ENCODE measurements at regions not wholly inside any gene's neighbourhood (a gene's known extent, or its start where the extent isn't known, plus 50 kb on each side); places are given as distances from the start of the nearest gene placed in this dataset.

DNA sequence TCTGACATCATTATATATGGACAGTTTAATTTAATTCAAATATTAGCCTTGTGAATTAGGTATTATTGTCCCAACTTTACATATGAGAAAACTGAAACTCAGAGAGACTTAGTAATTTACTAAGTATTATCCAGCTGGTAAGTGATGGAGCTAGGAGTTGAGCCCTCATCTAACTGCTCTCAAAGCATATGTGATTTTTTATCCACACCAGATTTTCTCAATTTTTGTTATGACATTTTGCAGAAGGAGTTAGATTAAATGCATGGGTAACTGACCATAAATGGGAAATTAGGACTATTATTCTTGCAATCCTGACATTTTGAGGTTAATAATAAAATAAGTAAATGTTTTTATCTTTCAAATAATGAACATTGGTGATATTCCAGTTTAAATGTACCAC lies 778.3 kb upstream of the SORCS1 start:
- H3K9me3 ChIP-seq, result no peaks in the 10 kb centered on the region
- TF ChIP-seq, protein P1, sequence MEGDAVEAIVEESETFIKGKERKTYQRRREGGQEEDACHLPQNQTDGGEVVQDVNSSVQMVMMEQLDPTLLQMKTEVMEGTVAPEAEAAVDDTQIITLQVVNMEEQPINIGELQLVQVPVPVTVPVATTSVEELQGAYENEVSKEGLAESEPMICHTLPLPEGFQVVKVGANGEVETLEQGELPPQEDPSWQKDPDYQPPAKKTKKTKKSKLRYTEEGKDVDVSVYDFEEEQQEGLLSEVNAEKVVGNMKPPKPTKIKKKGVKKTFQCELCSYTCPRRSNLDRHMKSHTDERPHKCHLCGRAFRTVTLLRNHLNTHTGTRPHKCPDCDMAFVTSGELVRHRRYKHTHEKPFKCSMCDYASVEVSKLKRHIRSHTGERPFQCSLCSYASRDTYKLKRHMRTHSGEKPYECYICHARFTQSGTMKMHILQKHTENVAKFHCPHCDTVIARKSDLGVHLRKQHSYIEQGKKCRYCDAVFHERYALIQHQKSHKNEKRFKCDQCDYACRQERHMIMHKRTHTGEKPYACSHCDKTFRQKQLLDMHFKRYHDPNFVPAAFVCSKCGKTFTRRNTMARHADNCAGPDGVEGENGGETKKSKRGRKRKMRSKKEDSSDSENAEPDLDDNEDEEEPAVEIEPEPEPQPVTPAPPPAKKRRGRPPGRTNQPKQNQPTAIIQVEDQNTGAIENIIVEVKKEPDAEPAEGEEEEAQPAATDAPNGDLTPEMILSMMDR (IDR thresholded peaks at IDR 0.05), result no peak
- no peaks in the 10 kb centered on the region for H3K36me3 ChIP-seq (ENCODE audit: low read depth)

DNA sequence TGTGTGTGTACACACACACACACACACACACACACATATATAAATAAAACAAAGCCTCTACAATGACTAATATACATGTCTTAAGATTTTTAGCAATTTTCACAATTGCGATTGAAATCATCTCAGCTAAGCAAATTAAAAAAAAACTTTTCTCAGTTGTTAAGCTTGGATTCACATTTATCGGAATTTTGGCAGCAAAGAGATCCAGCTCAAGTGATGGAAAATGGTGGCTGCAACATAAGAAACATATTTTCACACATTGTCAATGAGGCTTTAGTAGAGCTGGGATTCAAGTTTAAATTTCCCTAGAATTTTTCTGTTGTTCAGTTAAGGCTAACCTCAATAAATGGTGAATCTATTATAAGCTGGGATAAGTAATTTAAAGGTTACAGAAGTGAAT lies 768.6 kb upstream of the SORCS1 start:
- no peaks in the 10 kb centered on the region for H3K36me3 ChIP-seq (ENCODE audit: low read depth)
- TF ChIP-seq, protein P1 (IDR thresholded peaks at IDR 0.05), result no peak
- H3K4me1 ChIP-seq (ENCODE audit: low read depth), result no peaks in the 10 kb centered on the region
- no peak for DNase-seq
- intact Hi-C loops (cut with DNase I, micrococcal nuclease), result no loop called here
- H3K9me3 ChIP-seq, result no peaks in the 10 kb centered on the region
- no peak overlapping the region for H3K4me3 ChIP-seq
- no peak for ATAC-seq

More for the DNA sequence above, 778.3 kb upstream of the SORCS1 start:
- DNase-seq (no peak), ATAC-seq (no peak)
- Histone ChIP-seq H3K4me1 (ENCODE audit: low read depth) (no peaks in the 10 kb centered on the region), H3K4me3 (no peak overlapping the region)
- intact Hi-C loops (cut with DNase I, micrococcal nuclease), result no loop called here

DNA sequence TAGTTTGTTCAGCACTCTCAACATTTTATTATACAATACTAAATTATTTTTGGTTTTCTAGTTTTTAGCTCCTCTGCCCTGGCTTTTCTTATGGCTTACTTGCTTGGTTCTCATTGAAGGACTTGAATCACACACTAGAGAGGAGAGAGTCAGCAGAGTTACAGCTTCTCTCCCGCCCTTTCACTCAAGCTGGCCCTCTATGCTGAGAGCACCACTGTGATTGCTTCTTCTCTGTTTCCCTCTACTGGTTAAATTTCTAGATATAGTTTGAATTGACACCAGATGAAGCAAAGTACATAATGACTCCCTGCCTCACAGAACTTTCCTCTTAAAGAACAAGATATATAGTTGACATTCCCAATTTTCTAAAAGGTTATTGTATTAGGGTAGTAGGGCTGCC lies 767.3 kb upstream of the SORCS1 start:
- TF ChIP-seq, protein P1 (IDR thresholded peaks at IDR 0.05), result no peak
- intact Hi-C loops (cut with DNase I, micrococcal nuclease), result no loop called here

DNA sequence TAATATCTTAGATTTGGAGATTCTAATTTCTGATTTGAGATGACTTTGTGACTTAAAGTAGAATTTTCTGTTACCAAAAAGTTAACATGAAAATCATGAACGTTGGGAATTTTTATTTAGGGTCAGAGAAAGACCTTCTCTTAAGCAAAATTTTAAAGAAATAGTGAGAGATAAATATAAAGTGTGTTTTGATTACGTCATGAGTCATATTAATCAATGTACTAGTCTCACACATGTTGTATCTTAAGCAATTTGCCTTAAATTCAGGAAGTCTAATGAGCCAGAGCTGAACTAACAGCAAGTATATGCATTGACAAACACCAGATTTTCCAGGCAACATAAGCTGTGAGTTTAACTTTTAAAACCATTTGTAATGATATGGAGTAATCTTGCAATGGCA lies 765.5 kb upstream of the SORCS1 start:
- Histone ChIP-seq H3K36me3 (ENCODE audit: low read depth) (no peaks in the 10 kb centered on the region), H3K4me1 (ENCODE audit: low read depth) (no peaks in the 10 kb centered on the region), H3K9me3 (no peaks in the 10 kb centered on the region), H3K4me3 (no peak overlapping the region)
- intact Hi-C loops (cut with DNase I, micrococcal nuclease), result no loop called here
- TF ChIP-seq, protein P1 (IDR thresholded peaks at IDR 0.05), result no peak
- ATAC-seq (no peak), DNase-seq (no peak)

More for the DNA sequence above, 767.3 kb upstream of the SORCS1 start:
- Histone ChIP-seq H3K4me1 (ENCODE audit: low read depth) (no peaks in the 10 kb centered on the region), H3K4me3 (no peak overlapping the region), H3K9me3 (no peaks in the 10 kb centered on the region), H3K36me3 (ENCODE audit: low read depth) (no peaks in the 10 kb centered on the region)
- no peak for ATAC-seq
- no peak for DNase-seq

DNA sequence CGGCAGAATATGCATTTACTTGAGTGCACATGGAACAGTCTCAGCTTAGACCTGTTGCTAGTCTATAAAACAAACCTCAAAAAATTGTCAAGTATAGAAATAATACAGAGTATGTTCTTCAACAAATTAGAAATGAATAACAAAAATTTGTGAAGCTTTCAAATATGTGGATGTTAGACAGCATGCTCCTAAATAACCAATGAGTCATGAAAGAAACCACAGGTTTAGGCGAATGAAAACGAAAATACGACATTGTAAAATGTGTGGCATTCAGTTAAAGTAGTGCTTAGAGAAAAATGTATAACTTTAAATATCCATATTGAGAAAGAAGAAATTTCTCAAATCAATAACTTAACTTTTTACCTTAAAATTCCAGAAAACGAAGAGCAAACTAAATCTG lies 760.0 kb upstream of the SORCS1 start:
- Histone ChIP-seq H3K36me3 (ENCODE audit: low read depth) (no peaks in the 10 kb centered on the region), H3K4me3 (no peak overlapping the region), H3K4me1 (ENCODE audit: low read depth) (no peaks in the 10 kb centered on the region), H3K9me3 (no peaks in the 10 kb centered on the region)
- ATAC-seq (no peak), DNase-seq (no peak)
- intact Hi-C loops (cut with DNase I, micrococcal nuclease), result no loop called here
- TF ChIP-seq, protein P1 (IDR thresholded peaks at IDR 0.05), result no peak

DNA sequence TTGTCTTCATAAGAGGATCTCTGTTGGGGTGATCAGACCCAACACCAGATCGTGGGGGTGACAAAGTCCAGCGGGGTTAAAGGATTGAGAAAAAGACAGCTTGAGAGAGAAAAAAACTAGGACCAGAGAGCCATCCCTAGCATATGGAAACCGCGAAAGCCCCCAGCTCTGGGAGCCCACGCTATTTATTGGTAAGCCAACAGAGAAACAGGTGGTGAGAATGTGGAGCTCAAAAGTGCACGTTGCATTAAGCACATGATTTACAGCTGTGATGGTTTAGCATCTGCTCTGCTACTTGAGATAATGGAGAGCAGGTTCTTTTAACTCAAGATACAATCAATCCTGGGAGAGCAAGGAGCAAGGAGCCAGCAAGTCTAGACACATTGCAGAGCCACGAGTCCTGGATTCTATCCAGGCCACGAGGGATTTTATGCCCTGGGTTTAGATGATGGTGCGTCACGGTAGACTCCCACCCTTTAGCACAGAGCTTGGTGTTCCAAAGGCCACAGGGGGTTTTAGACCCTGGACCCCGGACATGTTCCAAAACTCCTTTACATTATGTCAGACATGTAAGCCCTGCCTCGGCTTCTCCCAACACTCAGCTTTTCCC lies 755.2 kb upstream of the SORCS1 start:
- TF ChIP-seq, protein P1 (IDR thresholded peaks at IDR 0.05), result no peak
- DNase-seq, result no peak
- intact Hi-C loops (cut with DNase I, micrococcal nuclease), result no loop called here
- H3K4me1 ChIP-seq (ENCODE audit: low read depth), result peaks cover 4% of the 10 kb centered on the region
- H3K4me3 ChIP-seq, result no peak overlapping the region
- ATAC-seq, result no peak
- H3K9me3 ChIP-seq, result no peaks in the 10 kb centered on the region
- no peaks in the 10 kb centered on the region for H3K36me3 ChIP-seq (ENCODE audit: low read depth)

All from mucosa of descending colon (tissue), 3 donors.